B cell (primary cell): ENCODE measurements at regions not wholly inside any gene's neighbourhood (a gene's known extent, or its start where the extent isn't known, plus 50 kb on each side); places are given as distances from the start of the nearest gene placed in this dataset.

Experiments used
- ATAC-seq: fragments of 200-7000 bp; cut with Tn5 transposase; one replicate; pipeline ENCODE4 v1.10.0; 2021; ENCODE audit warnings: low read depth, mild to moderate bottlenecking, moderate number of reproducible peaks, moderate library complexity
- CTCF ChIA-PET: fragments of 350-600 bp; sonication (Branson Sonifier 250); formaldehyde crosslinking; loops from one replicate; lab custom pipeline; 2021; ENCODE audit warnings: antibody characterized with exemption, inconsistent platforms; lab: Charles Lee
- POLR2A ChIA-PET: fragments of 350-600 bp; sonication (Branson Sonifier 250); formaldehyde crosslinking; loops from one replicate; lab custom pipeline; 2021; ENCODE audit warnings: antibody characterized with exemption; lab: Charles Lee
- DNase-seq: peaks from one replicate; pipeline ENCODE4 v3.0.0; 2013
- H2AFZ ChIP-seq: 2 replicates; pipeline ENCODE4 v1.6.1; 2012; ENCODE audit warnings: mild to moderate bottlenecking, low read depth, low read length; ENCODE audit not compliant: insufficient read depth, poor library complexity, severe bottlenecking
- H3K27ac ChIP-seq, 2 donors: 1 replicate in 1 of 2; 2 replicates in 1 of 2; pipeline ENCODE4 v1.5.1; 2012 to 2013; ENCODE audit warnings: low read length in 2 of 2, mild to moderate bottlenecking in 2 of 2, moderate library complexity in 1 of 2
- H3K27me3 ChIP-seq, 4 experiments: fragments of 200-600 bp in 1 of 4; sonication (generic) in 1 of 4; replicated peaks in 1 of 4; 1 replicate in 2 of 4; 2 replicates in 2 of 4; pipeline versions ENCODE4 v1.6.1 to v1.7.0; 2013 to 2016; ENCODE audit warnings: low read length in 3 of 4, mild to moderate bottlenecking in 2 of 4, mixed read lengths in 1 of 4, moderate library complexity in 1 of 4; ENCODE audit not compliant: insufficient read depth in 4 of 4, control insufficient read depth in 3 of 4; ENCODE audit errors: control extremely low read depth in 1 of 4
- H3K36me3 ChIP-seq, 2 experiments: replicated peaks in 1 of 2; 1 replicate in 1 of 2; 2 replicates in 1 of 2; pipeline versions ENCODE4 v1.6.1 to v1.7.1; 2013; ENCODE audit warnings: low read length in 1 of 2; ENCODE audit not compliant: insufficient read depth in 2 of 2, control insufficient read depth in 1 of 2; ENCODE audit errors: control extremely low read depth in 1 of 2, extremely low read depth in 1 of 2
- H3K4me1 ChIP-seq, 2 donors: fragments of 200-600 bp in 1 of 2; sonication (generic) in 1 of 2; 1 replicate in 1 of 2; 2 replicates in 1 of 2; pipeline versions ENCODE4 v1.5.1 to v1.6.1; 2013 to 2017; ENCODE audit warnings: low read length in 2 of 2; ENCODE audit not compliant: control insufficient read depth in 2 of 2, insufficient read depth in 2 of 2
- H3K4me2 ChIP-seq: replicated peaks from 2 replicates; pipeline ENCODE3; 2012; ENCODE audit warnings: mild to moderate bottlenecking, low read depth, low read length; ENCODE audit not compliant: poor library complexity, severe bottlenecking
- H3K4me3 ChIP-seq, 5 experiments: fragments of 200-600 bp in 1 of 5; sonication (generic) in 1 of 5; 1 replicate in 3 of 5; 2 replicates in 2 of 5; pipeline versions ENCODE4 v1.5.1 to v1.7.0; 2011 to 2016; ENCODE audit warnings: low read length in 4 of 5, mild to moderate bottlenecking in 4 of 5, low read depth in 2 of 5, control low read depth in 1 of 5, moderate library complexity in 1 of 5; ENCODE audit not compliant: insufficient read depth in 1 of 5; ENCODE audit errors: control extremely low read depth in 1 of 5, extremely low read depth in 1 of 5
- H3K79me2 ChIP-seq: fragments of 200-600 bp; sonication (generic); one replicate; pipeline ENCODE4 v1.6.0; 2016; ENCODE audit warnings: low read length; ENCODE audit not compliant: control insufficient read depth, insufficient read depth
- H3K9ac ChIP-seq: fragments of 200-600 bp; sonication (generic); 2 replicates; pipeline ENCODE4 v1.6.1; 2017; ENCODE audit warnings: mild to moderate bottlenecking, low read length, moderate library complexity
- H3K9me3 ChIP-seq, 3 donors: one replicate each; pipeline versions ENCODE4 v1.6.1 to v1.7.1; 2013; ENCODE audit warnings: low read length in 2 of 3; ENCODE audit not compliant: control insufficient read depth in 2 of 3, insufficient read depth in 1 of 3; ENCODE audit errors: control extremely low read depth in 1 of 3
- H4K20me1 ChIP-seq: 2 replicates; pipeline ENCODE4 v1.6.0; 2012; ENCODE audit warnings: mild to moderate bottlenecking, low read length; ENCODE audit not compliant: insufficient read depth, control insufficient read depth, poor library complexity, severe bottlenecking
- H3K27ac Mint-ChIP-seq: one replicate; pipeline ENCODE4 v1.8.0; 2021; ENCODE audit warnings: mixed read lengths
- H3K27me3 Mint-ChIP-seq: one replicate; pipeline ENCODE4 v1.8.0; 2021; ENCODE audit warnings: mixed read lengths
- H3K4me1 Mint-ChIP-seq: one replicate; pipeline ENCODE4 v1.8.0; 2021; ENCODE audit warnings: mixed read lengths
- H3K4me3 Mint-ChIP-seq: one replicate; pipeline ENCODE4 v1.8.0; 2021; ENCODE audit warnings: mixed read lengths
- H3K9me3 Mint-ChIP-seq: one replicate; pipeline ENCODE4 v1.8.0; 2022; ENCODE audit warnings: mixed read lengths; ENCODE audit not compliant: insufficient read depth
- CTCF ChIP-seq: fragments of 200-600 bp; IDR thresholded peaks from one replicate; pipeline ENCODE4 v1.8.0; 2022; ENCODE audit warnings: antibody characterized with exemption, mild to moderate bottlenecking
- EZH2 ChIP-seq: IDR thresholded peaks from 2 replicates; pipeline ENCODE4 v1.6.1; 2012; ENCODE audit warnings: borderline replicate concordance, low read depth, mild to moderate bottlenecking, moderate library complexity, low read length; ENCODE audit not compliant: insufficient read depth, poor library complexity, severe bottlenecking
- WGBS: methylation state at CpG from one replicate; pipeline ENCODE4 v1.1.5; 2013; ENCODE audit warnings: missing lambda C conversion rate; ENCODE audit not compliant: insufficient coverage; 5-methylcytosine and 5-hydroxymethylcytosine counted together
- intact Hi-C: fragments of 100-400 bp; cut with micrococcal nuclease; formaldehyde crosslinking; loops from one replicate; pipeline ENCODE4 v1.10.0; 2022

DNA sequence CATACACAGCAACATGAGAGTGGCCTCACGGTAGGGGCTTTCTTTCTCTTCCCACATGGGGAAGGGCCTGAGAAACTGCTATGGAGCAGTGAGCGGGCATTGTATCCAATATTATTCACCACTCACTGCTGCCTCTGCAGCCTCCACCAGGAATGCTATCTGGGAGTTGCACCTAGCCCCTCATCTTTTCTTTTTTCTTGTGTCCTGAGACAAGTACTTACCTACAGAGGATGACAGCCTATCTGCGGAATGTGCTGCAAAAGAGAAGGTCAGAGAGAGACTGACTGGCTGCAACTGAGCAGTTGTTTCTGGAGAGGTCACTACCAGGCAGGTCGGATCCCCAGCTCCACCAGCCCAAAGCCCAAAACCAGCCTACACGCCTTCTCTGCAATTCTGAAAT is 52.1 kb upstream of the HTATIP2 start:
- no peak overlapping the region for H3K27ac Mint-ChIP-seq
- peaks cover 10% of the 10 kb centered on the region for H3K27me3 Mint-ChIP-seq
- ChIA-PET POLR2A (no interaction called here), CTCF (no interaction called here)
- no peak overlapping the region for H3K4me3 ChIP-seq
- H3K9ac ChIP-seq = no peak overlapping the region
- H3K36me3 ChIP-seq = no peaks in the 10 kb centered on the region
- no peaks in the 10 kb centered on the region for H3K4me1 ChIP-seq
- no peak overlapping the region for H2AFZ ChIP-seq
- no peaks in the 10 kb centered on the region for H4K20me1 ChIP-seq
- no peak overlapping the region for H3K27ac ChIP-seq
- no peaks in the 10 kb centered on the region for H3K9me3 Mint-ChIP-seq
- no peak for ATAC-seq
- H3K4me3 Mint-ChIP-seq = no peak overlapping the region
- peaks cover 0 to 12% (median 0%) of the 10 kb centered on the region in 4 experiments for H3K27me3 ChIP-seq
- no peak for DNase-seq
- no peaks in the 10 kb centered on the region for H3K79me2 ChIP-seq
- H3K4me2 ChIP-seq = no peak overlapping the region
- 100% methylated on average over 4 of the region's 5 CpGs for WGBS
- no peaks in the 10 kb centered on the region for H3K4me1 Mint-ChIP-seq
- no peak for TF ChIP-seq EZH2
- no peak for TF ChIP-seq CTCF
- intact Hi-C loops = no loop called here
- no peaks in the 10 kb centered on the region for H3K9me3 ChIP-seq

DNA sequence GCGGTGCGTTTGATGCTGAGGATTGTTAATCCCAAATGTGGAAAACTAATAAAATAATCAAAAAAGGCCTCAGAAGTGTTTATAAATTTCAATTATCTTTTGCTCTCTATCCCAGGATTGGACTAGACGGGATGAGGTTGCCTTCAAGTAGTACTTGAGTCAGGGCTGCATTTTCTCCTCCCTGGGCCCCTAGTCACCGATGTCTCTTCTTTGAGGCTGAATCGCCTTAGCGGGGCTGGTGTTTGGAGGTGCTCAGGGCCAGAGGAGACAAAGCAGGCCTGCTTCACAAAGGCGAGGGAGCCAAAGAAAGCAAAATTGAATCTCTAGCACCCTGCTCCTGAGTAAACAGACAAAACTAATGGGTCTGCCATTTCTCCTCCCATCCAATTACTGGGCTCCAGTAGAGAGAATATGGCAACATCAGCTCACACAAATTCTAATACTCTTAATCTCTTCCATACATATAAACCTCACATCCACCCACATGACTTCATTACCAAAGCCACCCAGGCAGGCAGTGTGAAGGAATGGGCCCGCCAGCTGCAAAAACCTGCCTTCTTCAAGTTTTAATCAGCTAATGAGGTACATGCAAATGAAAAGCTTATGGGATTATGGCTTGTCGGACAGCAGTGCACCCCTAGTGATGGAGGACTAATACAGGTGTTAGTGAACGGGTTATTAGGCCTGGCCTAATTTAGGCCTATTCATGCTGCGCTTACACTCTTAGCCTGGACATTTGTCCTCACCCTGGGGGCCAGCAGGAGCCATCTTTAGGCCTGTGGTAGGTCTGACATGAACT is 52.7 kb upstream of the HTATIP2 start:
- ChIA-PET POLR2A (no interaction called here), CTCF (no interaction called here)
- no peak for DNase-seq
- intact Hi-C loops = no loop called here
- Histone ChIP-seq H2AFZ (no peak overlapping the region), H3K4me2 (no peak overlapping the region), H4K20me1 (no peaks in the 10 kb centered on the region), H3K79me2 (no peaks in the 10 kb centered on the region), H3K27me3 (peaks cover 0 to 12% (median 0%) of the 10 kb centered on the region in 4 experiments), H3K9me3 (no peaks in the 10 kb centered on the region), H3K9ac (no peak overlapping the region), H3K4me1 (no peaks in the 10 kb centered on the region), H3K36me3 (no peaks in the 10 kb centered on the region), H3K4me3 (no peak overlapping the region), H3K27ac (no peak overlapping the region)
- Mint-ChIP-seq H3K4me1 (no peaks in the 10 kb centered on the region), H3K4me3 (no peak overlapping the region), H3K27me3 (peaks cover 14% of the 10 kb centered on the region), H3K27ac (no peak overlapping the region), H3K9me3 (no peaks in the 10 kb centered on the region)
- no peak for ATAC-seq
- WGBS = 75% methylated on average over 5 of the region's 11 CpGs
- TF ChIP-seq CTCF (no peak), EZH2 (no peak)
